Activated T-cell treated with anti-CD3 and anti-CD28 coated beads for 1 hour (primary cell): ENCODE measurements at regions not wholly inside any gene's neighbourhood (a gene's known extent, or its start where the extent isn't known, plus 50 kb on each side); places are given as distances from the start of the nearest gene placed in this dataset.
"Not testable (repeated sequence)": the region's sequence is repeated elsewhere in the genome, so short reads cannot be mapped to it uniquely, and the experiment has no call there.

Experiments used
- DNase-seq: peaks from one replicate; pipeline ENCODE4 v3.0.0-alpha.2; 2020; ENCODE audit warnings: low read depth

GRCh38 chrX:65610481-65610880 lies 57.0 kb upstream of the MSN start:
- DNase-seq: no peak

GRCh38 chrX:65610040-65610439 lies 57.4 kb upstream of the MSN start:
- DNase-seq: no peak

- DNase-seq: no peak
These were observed 58.2 kb upstream of the MSN start for GRCh38 chrX:65609237-65609636.

- no peak for DNase-seq
These were observed 59.4 kb upstream of the MSN start for GRCh38 chrX:65608026-65608425.

- no peak for DNase-seq
These were observed 60.2 kb upstream of the MSN start for GRCh38 chrX:65607070-65607742.

- no peak for DNase-seq
These were observed 65.3 kb upstream of the MSN start for GRCh38 chrX:65602221-65602560.

- peak; percentile 21 for DNase-seq
These were observed 65.8 kb upstream of the MSN start for GRCh38 chrX:65601530-65602220.

- DNase-seq: no peak
These were observed 66.3 kb upstream of the MSN start for GRCh38 chrX:65601126-65601525.

- DNase-seq: no peak
These were observed 65.5 kb upstream of the LAS1L start for GRCh38 chrX:65600106-65600505.

GRCh38 chrX:65598559-65599147 lies 64.1 kb upstream of the LAS1L start:
- no peak for DNase-seq

- DNase-seq: peak; percentile 24
These were observed 61.9 kb upstream of the LAS1L start for GRCh38 chrX:65596270-65597034.

- DNase-seq: peak; percentile 85
These were observed 60.9 kb upstream of the LAS1L start for GRCh38 chrX:65595460-65595876.

- no peak for DNase-seq
These were observed 56.6 kb upstream of the LAS1L start for GRCh38 chrX:65591206-65591605.

GRCh38 chrX:65589304-65589703 lies 54.7 kb upstream of the LAS1L start:
- DNase-seq: no peak

GRCh38 chrX:65588795-65589194 lies 54.2 kb upstream of the LAS1L start:
- no peak for DNase-seq

GRCh38 chrX:65587616-65588526 lies 53.3 kb upstream of the LAS1L start:
- no peak for DNase-seq

GRCh38 chrX:65586491-65586890 lies 51.9 kb upstream of the LAS1L start:
- no peak for DNase-seq

GRCh38 chrX:65585226-65585625 lies 50.6 kb upstream of the LAS1L start:
- DNase-seq: not testable (repeated sequence)
